ENCODE measurements at regions not wholly inside any gene's neighbourhood (a gene's known extent, or its start where the extent isn't known, plus 50 kb on each side); places are given as distances from the start of the nearest gene placed in this dataset.

GRCh38 chr10:22111705-22112104 is 106.1 kb downstream of the EBLN1 start:
- Histone ChIP-seq H3K27ac (no peak overlapping the region), H3K36me3 (ENCODE audit: control insufficient read depth, insufficient read depth, low read length) (no peaks in the 10 kb centered on the region), H3K9ac (no peak overlapping the region), H3K79me2 (no peaks in the 10 kb centered on the region), H3K4me1 (no peaks in the 10 kb centered on the region), H3K27me3 (ENCODE audit: control insufficient read depth, insufficient read depth, low read length) (no peaks in the 10 kb centered on the region), H3K4me3 (ENCODE audit: low read depth, low read length) (no peak overlapping the region), H3K9me3 (ENCODE audit: control insufficient read depth, low read length) (no peaks in the 10 kb centered on the region), H3K4me2 (ENCODE audit: low read length) (no peak overlapping the region), H2AFZ (no peak overlapping the region)
- no peak for TF ChIP-seq CTCF (IDR thresholded peaks at IDR 0.05)

- Histone ChIP-seq H3K4me1 (no peaks in the 10 kb centered on the region), H3K79me2 (no peaks in the 10 kb centered on the region), H3K4me3 (ENCODE audit: low read depth, low read length) (no peak overlapping the region), H3K27me3 (ENCODE audit: control insufficient read depth, insufficient read depth, low read length) (no peaks in the 10 kb centered on the region), H3K9me3 (ENCODE audit: control insufficient read depth, low read length) (no peaks in the 10 kb centered on the region), H2AFZ (no peak overlapping the region), H3K27ac (no peak overlapping the region), H3K4me2 (ENCODE audit: low read length) (no peak overlapping the region), H3K36me3 (ENCODE audit: control insufficient read depth, insufficient read depth, low read length) (no peaks in the 10 kb centered on the region), H3K9ac (no peak overlapping the region)
- TF ChIP-seq CTCF (IDR thresholded peaks at IDR 0.05) = no peak
These were observed 106.6 kb downstream of the EBLN1 start for GRCh38 chr10:22111260-22111659.

- Histone ChIP-seq H3K9me3 (ENCODE audit: control insufficient read depth, low read length) (no peaks in the 10 kb centered on the region), H3K36me3 (ENCODE audit: control insufficient read depth, insufficient read depth, low read length) (no peaks in the 10 kb centered on the region), H3K9ac (no peak overlapping the region), H3K79me2 (no peaks in the 10 kb centered on the region), H3K4me2 (ENCODE audit: low read length) (no peak overlapping the region), H2AFZ (no peak overlapping the region), H3K4me1 (no peaks in the 10 kb centered on the region), H3K27ac (no peak overlapping the region), H3K4me3 (ENCODE audit: low read depth, low read length) (no peak overlapping the region), H3K27me3 (ENCODE audit: control insufficient read depth, insufficient read depth, low read length) (no peaks in the 10 kb centered on the region)
- no peak for TF ChIP-seq CTCF (IDR thresholded peaks at IDR 0.05)
These were observed 107.1 kb downstream of the EBLN1 start for GRCh38 chr10:22110761-22111160.

GRCh38 chr10:22105270-22105669 is 101.7 kb upstream of the DNAJC1 start:
- Histone ChIP-seq H3K9ac (no peak overlapping the region), H3K27ac (no peak overlapping the region), H3K4me1 (no peaks in the 10 kb centered on the region), H3K9me3 (ENCODE audit: control insufficient read depth, low read length) (no peaks in the 10 kb centered on the region), H2AFZ (no peak overlapping the region), H3K4me2 (ENCODE audit: low read length) (no peak overlapping the region), H3K79me2 (no peaks in the 10 kb centered on the region), H3K27me3 (ENCODE audit: control insufficient read depth, insufficient read depth, low read length) (no peaks in the 10 kb centered on the region), H3K36me3 (ENCODE audit: control insufficient read depth, insufficient read depth, low read length) (no peaks in the 10 kb centered on the region), H3K4me3 (ENCODE audit: low read depth, low read length) (no peak overlapping the region)
- no peak for TF ChIP-seq CTCF (IDR thresholded peaks at IDR 0.05)

- H3K9me3 ChIP-seq (ENCODE audit: control insufficient read depth, low read length) = no peaks in the 10 kb centered on the region
- peak; percentile 21 for TF ChIP-seq CTCF (IDR thresholded peaks at IDR 0.05)
These were observed 100.4 kb upstream of the DNAJC1 start for GRCh38 chr10:22103701-22104470.

More at GRCh38 chr10:22103701-22104470, 100.4 kb upstream of the DNAJC1 start:
- Histone ChIP-seq H3K9ac (no peak overlapping the region), H3K4me1 (no peaks in the 10 kb centered on the region), H3K36me3 (ENCODE audit: control insufficient read depth, insufficient read depth, low read length) (no peaks in the 10 kb centered on the region), H3K4me2 (ENCODE audit: low read length) (no peak overlapping the region), H3K4me3 (ENCODE audit: low read depth, low read length) (no peak overlapping the region), H3K79me2 (no peaks in the 10 kb centered on the region), H3K27me3 (ENCODE audit: control insufficient read depth, insufficient read depth, low read length) (no peaks in the 10 kb centered on the region), H3K27ac (no peak overlapping the region), H2AFZ (no peak overlapping the region)
